Testis (tissue), 2 donors: ENCODE measurements at regions not wholly inside any gene's neighbourhood (a gene's known extent, or its start where the extent isn't known, plus 50 kb on each side); places are given as distances from the start of the nearest gene placed in this dataset.

Source experiments
- POLR2A ChIP-seq: fragments of 450-650 bp; IDR thresholded peaks from one replicate; pipeline ENCODE4 v1.6.1; 2017; ENCODE audit warnings: antibody characterized with exemption, mild to moderate bottlenecking, moderate library complexity
- TF ChIP-seq, protein P1 (sequence below), 3 experiments: fragments of 450-650 bp in 2 of 3; fragments of 200-600 bp in 1 of 3; sonication (generic) in 1 of 3; IDR thresholded peaks; one replicate each; pipeline ENCODE4 v1.5.1; 2016 to 2019; ENCODE audit warnings: antibody characterized with exemption in 3 of 3, mild to moderate bottlenecking in 2 of 3, moderate library complexity in 1 of 3

DNA sequence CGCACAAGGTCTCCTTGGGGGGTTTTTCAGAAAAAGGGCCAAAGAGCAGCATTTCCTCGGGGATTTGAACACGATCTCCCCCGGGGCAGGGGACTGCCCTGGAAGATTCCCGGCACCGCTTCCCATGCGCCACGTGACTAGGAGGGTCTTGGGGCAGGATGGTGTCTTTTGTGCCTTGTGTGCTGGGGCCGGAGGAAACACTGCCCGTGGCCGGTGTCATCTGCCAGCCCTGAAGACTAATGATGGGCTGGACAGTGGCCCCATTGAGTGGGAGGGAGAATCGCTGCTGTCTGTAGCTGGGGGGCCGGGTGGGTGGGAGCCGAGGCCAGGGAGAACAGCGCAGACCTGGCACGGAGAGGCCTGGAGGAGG, 315.1 kb downstream of the SEC14L1 start:
- no peak for TF ChIP-seq POLR2A
- TF ChIP-seq, protein P1, sequence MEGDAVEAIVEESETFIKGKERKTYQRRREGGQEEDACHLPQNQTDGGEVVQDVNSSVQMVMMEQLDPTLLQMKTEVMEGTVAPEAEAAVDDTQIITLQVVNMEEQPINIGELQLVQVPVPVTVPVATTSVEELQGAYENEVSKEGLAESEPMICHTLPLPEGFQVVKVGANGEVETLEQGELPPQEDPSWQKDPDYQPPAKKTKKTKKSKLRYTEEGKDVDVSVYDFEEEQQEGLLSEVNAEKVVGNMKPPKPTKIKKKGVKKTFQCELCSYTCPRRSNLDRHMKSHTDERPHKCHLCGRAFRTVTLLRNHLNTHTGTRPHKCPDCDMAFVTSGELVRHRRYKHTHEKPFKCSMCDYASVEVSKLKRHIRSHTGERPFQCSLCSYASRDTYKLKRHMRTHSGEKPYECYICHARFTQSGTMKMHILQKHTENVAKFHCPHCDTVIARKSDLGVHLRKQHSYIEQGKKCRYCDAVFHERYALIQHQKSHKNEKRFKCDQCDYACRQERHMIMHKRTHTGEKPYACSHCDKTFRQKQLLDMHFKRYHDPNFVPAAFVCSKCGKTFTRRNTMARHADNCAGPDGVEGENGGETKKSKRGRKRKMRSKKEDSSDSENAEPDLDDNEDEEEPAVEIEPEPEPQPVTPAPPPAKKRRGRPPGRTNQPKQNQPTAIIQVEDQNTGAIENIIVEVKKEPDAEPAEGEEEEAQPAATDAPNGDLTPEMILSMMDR (IDR thresholded peaks at IDR 0.05) = no peak
